ENCODE measurements at regions not wholly inside any gene's neighbourhood (a gene's known extent, or its start where the extent isn't known, plus 50 kb on each side); places are given as distances from the start of the nearest gene placed in this dataset.

DNA sequence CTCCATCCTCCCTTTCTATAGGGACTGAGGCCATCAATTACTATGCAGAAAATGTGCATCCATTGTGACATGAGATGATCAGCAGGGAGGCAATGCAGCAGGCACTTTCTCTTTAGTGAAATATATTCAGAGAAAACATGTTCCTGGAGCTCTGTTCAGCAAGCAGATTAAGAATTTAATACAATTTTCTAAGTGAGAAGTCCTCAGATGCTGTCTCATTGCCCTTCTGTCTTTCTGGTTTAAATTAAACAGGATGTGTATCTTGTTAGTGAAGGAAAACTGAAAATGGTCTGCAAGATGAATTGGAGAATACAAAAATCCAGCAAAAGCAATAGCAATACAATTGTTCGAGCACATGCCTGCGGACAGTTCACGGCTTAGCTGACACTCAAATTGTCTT is 445.8 kb upstream of the RIOK2 start:
- TF ChIP-seq, protein P1, sequence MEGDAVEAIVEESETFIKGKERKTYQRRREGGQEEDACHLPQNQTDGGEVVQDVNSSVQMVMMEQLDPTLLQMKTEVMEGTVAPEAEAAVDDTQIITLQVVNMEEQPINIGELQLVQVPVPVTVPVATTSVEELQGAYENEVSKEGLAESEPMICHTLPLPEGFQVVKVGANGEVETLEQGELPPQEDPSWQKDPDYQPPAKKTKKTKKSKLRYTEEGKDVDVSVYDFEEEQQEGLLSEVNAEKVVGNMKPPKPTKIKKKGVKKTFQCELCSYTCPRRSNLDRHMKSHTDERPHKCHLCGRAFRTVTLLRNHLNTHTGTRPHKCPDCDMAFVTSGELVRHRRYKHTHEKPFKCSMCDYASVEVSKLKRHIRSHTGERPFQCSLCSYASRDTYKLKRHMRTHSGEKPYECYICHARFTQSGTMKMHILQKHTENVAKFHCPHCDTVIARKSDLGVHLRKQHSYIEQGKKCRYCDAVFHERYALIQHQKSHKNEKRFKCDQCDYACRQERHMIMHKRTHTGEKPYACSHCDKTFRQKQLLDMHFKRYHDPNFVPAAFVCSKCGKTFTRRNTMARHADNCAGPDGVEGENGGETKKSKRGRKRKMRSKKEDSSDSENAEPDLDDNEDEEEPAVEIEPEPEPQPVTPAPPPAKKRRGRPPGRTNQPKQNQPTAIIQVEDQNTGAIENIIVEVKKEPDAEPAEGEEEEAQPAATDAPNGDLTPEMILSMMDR (IDR thresholded peaks at IDR 0.05; ENCODE audit: insufficient read depth, low read depth, low read length): no peak
- DNase-seq (ENCODE audit: low read depth): no peak
- no peak overlapping the region for H3K4me3 ChIP-seq (ENCODE audit: low read depth, low read length)

DNA sequence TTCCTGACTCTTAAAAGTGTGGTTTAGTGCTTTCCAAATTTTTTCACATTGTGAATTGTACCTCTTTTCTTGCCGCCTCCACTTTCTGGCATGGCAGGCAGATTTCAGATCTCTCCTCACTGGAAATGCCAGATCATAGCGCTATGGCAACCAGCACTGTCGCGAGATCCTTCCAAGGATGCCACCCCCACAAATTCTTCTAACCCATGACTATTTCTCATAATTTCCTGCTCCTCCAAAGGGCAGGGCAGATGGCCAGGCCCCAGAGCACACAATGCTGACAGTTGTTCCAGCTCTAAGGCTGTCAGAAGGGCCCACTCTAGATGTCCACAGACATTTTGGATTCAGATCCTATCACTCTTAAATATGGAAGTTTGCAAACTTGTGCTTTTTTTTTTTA is 446.2 kb upstream of the RIOK2 start:
- DNase-seq (ENCODE audit: low read depth): peak; percentile 11
- TF ChIP-seq, protein P1 (IDR thresholded peaks at IDR 0.05; ENCODE audit: insufficient read depth, low read depth, low read length): no peak
- H3K4me3 ChIP-seq (ENCODE audit: low read depth, low read length): no peak overlapping the region

DNA sequence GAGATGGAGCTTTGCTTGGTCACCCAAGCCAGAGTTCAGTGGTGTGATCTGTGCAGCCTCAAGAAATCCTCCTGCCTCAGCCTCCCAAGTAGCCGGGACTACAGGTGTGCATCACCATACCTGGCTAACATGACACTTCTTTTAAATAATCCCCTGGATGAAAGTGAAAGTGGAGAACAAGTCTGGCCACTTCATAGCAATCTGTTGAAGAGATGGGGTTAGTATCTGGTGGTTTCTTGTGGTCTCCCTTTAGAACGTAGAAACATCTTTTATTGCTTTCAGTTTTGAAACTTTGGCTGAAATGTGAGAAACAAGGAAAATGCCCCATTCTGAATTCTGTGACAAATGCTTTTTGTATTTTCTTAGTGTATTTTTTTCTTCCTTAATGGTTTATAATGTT is 452.5 kb upstream of the RIOK2 start:
- TF ChIP-seq, protein P1 (IDR thresholded peaks at IDR 0.05; ENCODE audit: insufficient read depth, low read depth, low read length): no peak
- H3K4me3 ChIP-seq (ENCODE audit: low read depth, low read length): no peak overlapping the region
- no peak for DNase-seq (ENCODE audit: low read depth)

DNA sequence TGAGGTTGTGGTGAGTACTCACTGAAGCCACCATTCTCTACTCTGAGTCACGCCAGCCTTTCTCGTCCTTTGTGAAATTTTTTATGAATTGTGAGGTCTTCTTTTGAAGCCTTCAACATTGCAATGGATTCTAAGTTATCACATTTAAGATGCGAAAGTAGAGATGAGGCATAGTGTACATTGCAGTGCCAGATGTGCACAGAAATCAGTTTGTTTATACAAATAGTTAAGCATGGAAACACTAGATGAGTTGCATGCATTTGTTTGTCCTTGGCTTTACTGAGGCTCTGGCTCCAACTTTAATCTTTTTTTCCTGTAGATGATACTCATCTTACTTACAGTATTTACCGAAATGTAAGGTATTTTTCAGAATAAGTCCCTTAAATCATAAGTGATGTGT is 453.7 kb upstream of the RIOK2 start:
- DNase-seq (ENCODE audit: low read depth): peak; percentile 22
- H3K4me3 ChIP-seq (ENCODE audit: low read depth, low read length): no peak overlapping the region

DNA sequence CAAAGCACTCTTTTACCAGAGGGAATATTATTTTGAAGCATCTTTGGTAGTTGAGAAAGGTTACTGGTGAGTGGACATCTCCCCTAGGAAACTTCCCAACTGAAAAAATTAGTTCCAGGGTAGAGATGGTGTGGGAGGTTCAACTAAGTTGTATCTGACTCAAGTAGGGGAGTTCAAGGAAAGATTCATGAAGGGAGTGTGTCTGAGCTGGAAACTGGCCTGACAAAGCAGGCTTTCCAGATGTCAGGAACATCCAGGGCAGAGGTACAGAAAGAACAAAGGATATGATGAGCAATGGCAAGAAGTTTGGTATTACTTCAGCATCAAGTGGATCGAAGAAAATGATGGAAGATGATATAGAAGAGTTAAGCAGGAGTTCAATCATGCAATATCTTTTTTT is 458.0 kb upstream of the RIOK2 start:
- no peak overlapping the region for H3K4me3 ChIP-seq (ENCODE audit: low read depth, low read length)
- TF ChIP-seq, protein P1 (IDR thresholded peaks at IDR 0.05; ENCODE audit: insufficient read depth, low read depth, low read length): no peak
- DNase-seq (ENCODE audit: low read depth): no peak

More for the DNA sequence above, 453.7 kb upstream of the RIOK2 start:
- TF ChIP-seq, protein P1 (IDR thresholded peaks at IDR 0.05; ENCODE audit: insufficient read depth, low read depth, low read length): no peak

DNA sequence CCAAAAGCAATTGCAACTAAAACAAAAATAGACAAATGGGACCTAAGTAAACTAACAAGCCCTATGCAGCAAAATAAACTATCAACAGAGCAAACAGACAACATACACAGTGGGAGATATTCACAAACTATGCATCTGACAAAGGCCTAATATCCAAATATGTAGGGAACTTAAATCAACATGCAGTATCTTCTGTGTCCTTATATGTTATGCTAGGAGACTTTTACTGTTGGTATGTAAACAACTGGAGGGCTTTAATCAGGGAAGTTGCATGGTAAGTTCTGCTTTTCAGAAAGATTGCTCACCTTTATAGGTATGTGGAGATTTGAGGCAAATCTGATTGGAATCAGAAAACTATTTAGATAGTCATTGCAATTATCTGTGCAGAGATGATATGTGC is 461.2 kb upstream of the RIOK2 start:
- no peak for DNase-seq (ENCODE audit: low read depth)
- H3K4me3 ChIP-seq (ENCODE audit: low read depth, low read length): no peak overlapping the region
- TF ChIP-seq, protein P1 (IDR thresholded peaks at IDR 0.05; ENCODE audit: insufficient read depth, low read depth, low read length): no peak

DNA sequence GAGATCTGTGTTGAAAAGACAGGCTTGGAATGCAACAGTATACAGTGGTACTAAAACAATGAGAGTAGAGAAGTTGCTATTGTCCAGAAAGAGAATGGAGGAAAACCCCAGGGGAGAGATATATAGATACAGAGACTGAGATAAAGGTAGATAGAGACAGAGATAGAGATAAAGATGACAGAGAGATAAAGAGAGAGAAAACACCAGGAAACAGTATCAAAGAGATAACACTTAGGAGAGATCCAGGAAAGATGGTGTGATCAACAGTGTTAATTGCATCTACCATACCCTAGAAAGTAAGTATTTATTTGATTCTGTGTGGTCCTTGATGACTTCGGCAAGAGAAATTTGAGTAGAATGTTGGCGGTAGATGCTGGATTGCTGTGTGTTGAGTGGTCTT is 461.8 kb upstream of the RIOK2 start:
- no peak for DNase-seq (ENCODE audit: low read depth)
- no peak overlapping the region for H3K4me3 ChIP-seq (ENCODE audit: low read depth, low read length)
- TF ChIP-seq, protein P1 (IDR thresholded peaks at IDR 0.05; ENCODE audit: insufficient read depth, low read depth, low read length): no peak

All from fibroblast of villous mesenchyme (primary cell).